ENCODE measurements at regions not wholly inside any gene's neighbourhood (a gene's known extent, or its start where the extent isn't known, plus 50 kb on each side); places are given as distances from the start of the nearest gene placed in this dataset.

DNA sequence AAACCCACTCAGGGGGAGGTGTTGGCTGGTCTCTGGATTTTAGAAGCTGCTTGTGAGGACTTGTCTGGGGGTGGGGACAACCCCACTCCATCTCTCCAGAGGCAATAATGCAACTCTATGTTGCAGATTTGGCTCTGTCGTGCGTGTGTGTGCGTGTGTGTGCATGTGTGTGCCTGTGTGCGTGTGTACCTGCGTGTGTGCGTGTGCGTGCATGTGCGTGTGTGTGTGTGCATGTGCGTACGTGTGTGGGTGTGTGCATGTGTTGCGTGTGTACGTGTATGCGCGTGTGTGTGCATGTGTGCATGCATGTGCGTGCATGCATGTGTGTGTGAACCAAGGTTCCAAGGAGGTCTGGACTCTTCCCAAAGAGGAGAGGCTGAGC, 120.4 kb upstream of the LHX1 start:
- TF ChIP-seq BHLHE40 (IDR thresholded peaks at IDR 0.05; ENCODE audit: borderline replicate concordance) (no peak), NFRKB (IDR thresholded peaks at IDR 0.05) (no peak), FOXM1 (IDR thresholded peaks at IDR 0.05; ENCODE audit: borderline replicate concordance) (no peak), ZNF384 (IDR thresholded peaks at IDR 0.05) (no peak), TARDBP (IDR thresholded peaks at IDR 0.05) (no peak), FOXK2 (IDR thresholded peaks at IDR 0.05) (no peak), FOXA1 (IDR thresholded peaks at IDR 0.05) (no peak), ELF4 (IDR thresholded peaks at IDR 0.05) (no peak), LEF1 (IDR thresholded peaks at IDR 0.05; ENCODE audit: borderline replicate concordance) (no peak), SUZ12 (IDR thresholded peaks at IDR 0.05) (no peak), HDGF (IDR thresholded peaks at IDR 0.05; ENCODE audit: borderline replicate concordance) (no peak)
- TF ChIP-seq, protein P1, sequence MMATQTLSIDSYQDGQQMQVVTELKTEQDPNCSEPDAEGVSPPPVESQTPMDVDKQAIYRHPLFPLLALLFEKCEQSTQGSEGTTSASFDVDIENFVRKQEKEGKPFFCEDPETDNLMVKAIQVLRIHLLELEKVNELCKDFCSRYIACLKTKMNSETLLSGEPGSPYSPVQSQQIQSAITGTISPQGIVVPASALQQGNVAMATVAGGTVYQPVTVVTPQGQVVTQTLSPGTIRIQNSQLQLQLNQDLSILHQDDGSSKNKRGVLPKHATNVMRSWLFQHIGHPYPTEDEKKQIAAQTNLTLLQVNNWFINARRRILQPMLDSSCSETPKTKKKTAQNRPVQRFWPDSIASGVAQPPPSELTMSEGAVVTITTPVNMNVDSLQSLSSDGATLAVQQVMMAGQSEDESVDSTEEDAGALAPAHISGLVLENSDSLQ (IDR thresholded peaks at IDR 0.05), result no peak

All from HEK293T (cell line).